ENCODE measurements at regions not wholly inside any gene's neighbourhood (a gene's known extent, or its start where the extent isn't known, plus 50 kb on each side); places are given as distances from the start of the nearest gene placed in this dataset.
"Not testable (repeated sequence)": the region's sequence is repeated elsewhere in the genome, so short reads cannot be mapped to it uniquely, and the experiment has no call there.

DNA sequence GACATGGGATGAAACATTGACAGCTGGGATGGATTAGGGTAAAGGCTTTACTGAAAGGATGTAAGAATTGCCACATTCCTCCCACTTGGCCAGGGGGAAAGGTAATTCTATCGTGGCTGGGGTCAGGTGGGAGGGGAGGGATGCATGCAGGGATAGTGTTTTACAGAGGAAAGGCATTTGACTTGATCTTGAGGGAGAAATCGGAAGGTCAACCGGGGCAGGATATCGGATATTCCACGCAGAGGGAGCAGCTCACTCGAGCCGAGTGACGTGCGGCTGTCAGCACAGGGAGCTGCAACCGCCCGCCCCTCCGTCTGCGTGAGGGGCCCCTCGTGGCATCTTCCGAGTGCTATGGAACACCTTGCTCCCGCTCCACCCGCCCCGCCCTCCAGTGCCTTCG is 63.4 kb upstream of the ADAMTS2 start:
- no peaks in the 10 kb centered on the region for H3K4me1 Mint-ChIP-seq
- H3K9me3 Mint-ChIP-seq: no peaks in the 10 kb centered on the region
- DNase-seq (ENCODE audit: low spot score in 2 of 2) (no peak), ATAC-seq (replicated peaks; ENCODE audit: extremely low read depth, poor library complexity, severe bottlenecking) (no peak)
- peaks cover 20% of the 10 kb centered on the region for H3K27me3 Mint-ChIP-seq
- no peak overlapping the region for H3K27ac Mint-ChIP-seq (ENCODE audit: low read depth)
- no peaks in the 10 kb centered on the region for H3K36me3 Mint-ChIP-seq (ENCODE audit: insufficient read depth)
- H3K4me3 Mint-ChIP-seq: no peak overlapping the region

GRCh38 chr5:179407191-179408175 is 62.2 kb upstream of the ADAMTS2 start:
- peaks cover 14% of the 10 kb centered on the region for H3K27me3 Mint-ChIP-seq
- DNase-seq (ENCODE audit: low spot score in 2 of 2) (no peak), ATAC-seq (replicated peaks; ENCODE audit: extremely low read depth, poor library complexity, severe bottlenecking) (no peak)
- H3K27ac Mint-ChIP-seq (ENCODE audit: low read depth): no peak overlapping the region
- no peaks in the 10 kb centered on the region for H3K4me1 Mint-ChIP-seq
- H3K36me3 Mint-ChIP-seq (ENCODE audit: insufficient read depth): no peaks in the 10 kb centered on the region
- no peak overlapping the region for H3K4me3 Mint-ChIP-seq
- H3K9me3 Mint-ChIP-seq: no peaks in the 10 kb centered on the region

DNA sequence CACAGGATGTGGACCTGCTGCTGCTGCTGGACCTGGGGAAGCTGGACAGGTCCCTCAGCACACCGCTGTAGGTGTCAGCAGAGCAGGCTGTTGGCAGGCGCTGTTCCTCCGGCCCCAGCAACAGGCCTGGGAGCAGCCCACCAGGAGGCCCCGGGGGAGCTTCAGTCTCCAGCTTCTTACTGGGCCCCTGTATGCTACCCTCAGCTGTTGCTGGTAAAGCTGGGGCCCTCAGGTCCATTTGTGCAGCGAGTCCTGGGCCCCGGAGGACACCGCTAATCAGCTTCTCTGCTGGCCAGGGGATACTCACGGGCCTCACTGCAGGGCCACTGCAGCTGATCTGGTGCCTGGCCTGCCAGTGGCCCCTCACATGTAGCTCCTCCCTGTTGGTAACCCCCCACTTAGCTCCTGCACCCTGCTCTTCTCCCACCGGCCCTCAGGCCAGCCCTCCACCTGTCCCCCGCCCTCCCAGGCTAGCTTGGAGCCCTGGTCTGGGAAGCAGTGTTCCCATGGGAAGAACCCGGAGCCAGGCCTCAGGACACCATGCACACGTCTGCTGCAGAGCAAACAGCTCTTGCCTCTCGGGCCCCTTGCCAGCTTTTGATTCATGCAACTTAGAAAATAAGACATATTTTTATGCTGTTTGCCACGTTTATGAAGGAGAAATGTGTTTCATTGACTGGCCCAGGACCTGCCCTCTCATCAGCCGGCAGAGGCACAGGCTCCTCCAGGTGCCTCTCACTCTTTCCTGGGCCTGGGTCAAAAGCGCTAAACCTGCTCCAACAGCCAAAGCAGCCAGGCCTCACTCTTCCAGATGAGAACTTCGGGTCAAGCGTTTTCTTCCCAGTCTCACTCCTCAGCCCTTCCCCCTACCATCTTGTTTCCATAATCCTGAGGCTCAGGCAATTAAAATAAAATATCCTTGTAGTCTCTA is 61.0 kb upstream of the ADAMTS2 start:
- no peak overlapping the region for H3K27ac Mint-ChIP-seq (ENCODE audit: low read depth)
- no peak for DNase-seq (ENCODE audit: low spot score in 2 of 2)
- H3K4me1 Mint-ChIP-seq: no peaks in the 10 kb centered on the region
- no peaks in the 10 kb centered on the region for H3K9me3 Mint-ChIP-seq
- no peaks in the 10 kb centered on the region for H3K36me3 Mint-ChIP-seq (ENCODE audit: insufficient read depth)
- peaks cover 14% of the 10 kb centered on the region for H3K27me3 Mint-ChIP-seq
- ATAC-seq (replicated peaks; ENCODE audit: extremely low read depth, poor library complexity, severe bottlenecking): no peak
- H3K4me3 Mint-ChIP-seq: no peak overlapping the region

DNA sequence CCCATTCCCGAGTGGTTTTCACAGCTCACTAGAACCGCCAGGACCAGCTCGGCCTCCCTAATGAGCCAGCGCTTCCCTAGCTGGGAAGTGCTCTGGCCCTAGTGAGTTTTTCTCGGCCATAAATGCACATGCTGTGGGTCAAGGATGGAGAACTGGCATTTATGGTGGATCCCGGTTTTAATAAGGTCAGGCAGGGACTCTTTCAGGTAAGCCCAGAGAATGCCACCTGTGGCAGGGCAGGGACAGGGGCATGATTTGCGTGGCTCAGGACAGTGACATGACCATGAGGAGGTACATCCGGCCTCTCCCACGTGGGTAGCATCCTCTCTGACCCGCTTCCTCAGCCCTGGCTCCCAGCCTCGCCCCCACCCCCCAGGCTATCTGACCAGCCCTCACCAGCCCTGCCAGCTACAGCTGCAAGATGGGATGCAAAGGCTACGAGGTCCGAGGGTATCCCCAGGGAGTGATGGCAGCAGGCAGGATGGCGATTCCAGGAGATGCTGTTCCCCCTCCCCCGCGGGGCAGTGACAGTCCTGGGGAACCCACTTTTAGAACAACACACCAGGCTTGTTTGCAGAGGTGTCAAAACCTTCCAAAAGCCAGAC is 60.3 kb upstream of the ADAMTS2 start:
- no peak overlapping the region for H3K4me3 Mint-ChIP-seq
- H3K9me3 Mint-ChIP-seq: no peaks in the 10 kb centered on the region
- peaks cover 14% of the 10 kb centered on the region for H3K27me3 Mint-ChIP-seq
- no peaks in the 10 kb centered on the region for H3K4me1 Mint-ChIP-seq
- ATAC-seq (replicated peaks; ENCODE audit: extremely low read depth, poor library complexity, severe bottlenecking): no peak
- DNase-seq (ENCODE audit: low spot score in 2 of 2): no peak
- no peaks in the 10 kb centered on the region for H3K36me3 Mint-ChIP-seq (ENCODE audit: insufficient read depth)
- H3K27ac Mint-ChIP-seq (ENCODE audit: low read depth): no peak overlapping the region

- no peaks in the 10 kb centered on the region for H3K4me1 Mint-ChIP-seq
- H3K27me3 Mint-ChIP-seq: peaks cover 14% of the 10 kb centered on the region
- no peak overlapping the region for H3K27ac Mint-ChIP-seq (ENCODE audit: low read depth)
- no peak for ATAC-seq (replicated peaks; ENCODE audit: extremely low read depth, poor library complexity, severe bottlenecking)
- no peaks in the 10 kb centered on the region for H3K9me3 Mint-ChIP-seq
- H3K4me3 Mint-ChIP-seq: no peak overlapping the region
- no peak for DNase-seq (ENCODE audit: low spot score in 2 of 2)
- H3K36me3 Mint-ChIP-seq (ENCODE audit: insufficient read depth): no peaks in the 10 kb centered on the region
These were observed 59.8 kb upstream of the ADAMTS2 start for GRCh38 chr5:179405054-179405416.

GRCh38 chr5:179404321-179405053 is 59.2 kb upstream of the ADAMTS2 start:
- H3K4me3 Mint-ChIP-seq: no peak overlapping the region
- no peaks in the 10 kb centered on the region for H3K36me3 Mint-ChIP-seq (ENCODE audit: insufficient read depth)
- H3K9me3 Mint-ChIP-seq: peaks cover 4% of the 10 kb centered on the region
- ATAC-seq (replicated peaks; ENCODE audit: extremely low read depth, poor library complexity, severe bottlenecking): no peak
- H3K27me3 Mint-ChIP-seq: peaks cover 14% of the 10 kb centered on the region
- H3K27ac Mint-ChIP-seq (ENCODE audit: low read depth): no peak overlapping the region
- no peak for DNase-seq (ENCODE audit: low spot score in 2 of 2)
- no peaks in the 10 kb centered on the region for H3K4me1 Mint-ChIP-seq

DNA sequence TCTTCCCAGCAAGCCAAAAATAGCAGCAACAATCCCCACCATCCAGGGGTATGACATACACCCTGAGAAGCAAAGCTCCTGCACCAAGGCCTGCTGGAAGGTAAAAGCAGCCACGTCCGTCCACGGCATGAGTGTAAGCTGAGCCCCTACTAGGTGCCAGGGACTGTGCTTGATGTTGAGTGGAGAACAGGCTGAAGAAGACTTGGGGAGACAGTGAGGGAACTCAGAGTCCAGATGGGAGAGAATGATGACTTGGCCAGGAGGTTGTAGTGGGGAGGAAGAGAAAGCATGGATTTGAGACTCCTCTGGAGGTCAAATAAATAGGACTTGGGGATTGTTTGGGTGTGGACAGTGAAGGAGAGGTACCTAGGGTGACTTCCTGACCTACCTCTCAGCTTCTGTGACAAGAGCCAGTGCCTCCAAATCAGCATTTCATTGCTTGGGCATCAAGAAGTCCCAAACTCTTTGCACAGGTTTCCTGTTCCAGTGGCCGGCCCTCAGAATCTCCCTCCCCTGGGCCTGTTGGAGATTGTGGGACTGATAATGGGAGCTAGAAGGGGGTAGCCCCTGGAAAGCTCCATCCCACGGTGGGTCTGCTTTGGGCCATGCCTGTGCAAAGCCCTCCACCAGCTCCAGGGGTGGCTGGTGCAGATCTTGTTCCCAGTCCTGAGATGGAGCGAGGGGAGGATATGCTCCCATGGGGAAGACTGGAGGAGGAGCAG is 58.3 kb upstream of the ADAMTS2 start:
- Mint-ChIP-seq H3K4me1 (no peaks in the 10 kb centered on the region), H3K36me3 (ENCODE audit: insufficient read depth) (no peaks in the 10 kb centered on the region), H3K27me3 (peaks cover 9% of the 10 kb centered on the region), H3K4me3 (no peak overlapping the region), H3K9me3 (peaks cover 8% of the 10 kb centered on the region), H3K27ac (ENCODE audit: low read depth) (no peak overlapping the region)
- no peak for DNase-seq (ENCODE audit: low spot score in 2 of 2)
- no peak for ATAC-seq (replicated peaks; ENCODE audit: extremely low read depth, poor library complexity, severe bottlenecking)

DNA sequence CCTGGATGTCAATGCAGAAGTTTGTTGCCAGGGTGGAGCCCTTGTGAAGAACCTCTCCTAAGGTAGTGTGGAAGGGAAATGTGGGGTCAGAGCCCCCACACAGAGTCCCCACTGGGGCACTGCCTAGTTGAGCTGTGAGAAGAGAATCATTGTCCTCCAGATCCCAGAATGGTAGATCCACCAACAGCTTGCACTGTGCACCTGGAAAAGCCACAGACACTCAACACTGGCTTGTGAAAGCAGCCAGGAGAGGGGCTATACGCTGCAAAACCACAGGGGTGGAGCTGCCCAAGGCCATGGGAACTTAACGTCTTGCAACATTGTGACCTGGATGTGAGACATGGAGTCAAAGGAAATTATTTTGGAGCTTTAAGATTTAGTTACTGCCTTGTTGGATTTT is 55.2 kb upstream of the ADAMTS2 start:
- not testable (repeated sequence) for H3K4me1 Mint-ChIP-seq; H3K27me3 Mint-ChIP-seq; ATAC-seq (replicated peaks; ENCODE audit: extremely low read depth, poor library complexity, severe bottlenecking); H3K36me3 Mint-ChIP-seq (ENCODE audit: insufficient read depth); H3K27ac Mint-ChIP-seq (ENCODE audit: low read depth); H3K4me3 Mint-ChIP-seq; H3K9me3 Mint-ChIP-seq; DNase-seq (ENCODE audit: low spot score in 2 of 2)

GRCh38 chr5:179400020-179400419 is 54.8 kb upstream of the ADAMTS2 start:
- H3K27ac Mint-ChIP-seq (ENCODE audit: low read depth): no peak overlapping the region
- H3K36me3 Mint-ChIP-seq (ENCODE audit: insufficient read depth): no peaks in the 10 kb centered on the region
- ATAC-seq (replicated peaks; ENCODE audit: extremely low read depth, poor library complexity, severe bottlenecking): no peak
- peaks cover 9% of the 10 kb centered on the region for H3K27me3 Mint-ChIP-seq
- H3K4me1 Mint-ChIP-seq: no peaks in the 10 kb centered on the region
- H3K9me3 Mint-ChIP-seq: peaks cover 14% of the 10 kb centered on the region
- DNase-seq (ENCODE audit: low spot score in 2 of 2): no peak
- H3K4me3 Mint-ChIP-seq: no peak overlapping the region

GRCh38 chr5:179399327-179399726 is 54.1 kb upstream of the ADAMTS2 start:
- H3K4me3 Mint-ChIP-seq; ATAC-seq (replicated peaks; ENCODE audit: extremely low read depth, poor library complexity, severe bottlenecking); H3K4me1 Mint-ChIP-seq; H3K36me3 Mint-ChIP-seq (ENCODE audit: insufficient read depth); DNase-seq (ENCODE audit: low spot score in 2 of 2); H3K27ac Mint-ChIP-seq (ENCODE audit: low read depth): not testable (repeated sequence)
- peaks cover 12% of the 10 kb centered on the region for H3K27me3 Mint-ChIP-seq
- peaks cover 14% of the 10 kb centered on the region for H3K9me3 Mint-ChIP-seq

DNA sequence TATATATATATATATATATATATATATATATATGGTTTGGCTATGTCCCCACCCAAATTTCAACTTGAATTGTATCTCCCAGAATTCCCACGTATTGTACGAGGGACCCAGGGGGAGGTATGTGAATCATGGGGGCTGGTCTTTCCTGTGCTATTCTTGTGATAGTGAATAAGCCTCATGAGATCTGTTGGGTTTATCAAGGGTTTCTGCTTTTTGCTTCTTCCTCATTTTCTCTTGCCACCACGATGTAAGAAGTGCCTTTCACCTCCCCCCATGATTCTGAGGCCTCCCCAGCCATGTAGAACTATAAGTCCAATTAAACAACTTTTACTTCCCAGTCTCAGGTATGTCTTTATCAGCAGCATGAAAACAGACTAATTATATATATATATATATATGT is 52.3 kb upstream of the ADAMTS2 start:
- H3K36me3 Mint-ChIP-seq (ENCODE audit: insufficient read depth): no peaks in the 10 kb centered on the region
- no peak for DNase-seq (ENCODE audit: low spot score in 2 of 2)
- peaks cover 14% of the 10 kb centered on the region for H3K9me3 Mint-ChIP-seq
- no peak overlapping the region for H3K27ac Mint-ChIP-seq (ENCODE audit: low read depth)
- H3K4me1 Mint-ChIP-seq: no peaks in the 10 kb centered on the region
- no peak for ATAC-seq (replicated peaks; ENCODE audit: extremely low read depth, poor library complexity, severe bottlenecking)
- H3K27me3 Mint-ChIP-seq: peaks cover 12% of the 10 kb centered on the region
- H3K4me3 Mint-ChIP-seq: no peak overlapping the region
